MM.1S (cell line): ENCODE measurements at regions not wholly inside any gene's neighbourhood (a gene's known extent, or its start where the extent isn't known, plus 50 kb on each side); places are given as distances from the start of the nearest gene placed in this dataset.
A peak's percentile ranks its signal among the peaks of the same experiment; 100 is the strongest.

ENCODE experiments used
- CTCF ChIP-seq: fragments of 300-600 bp; sonication (generic); IDR thresholded peaks from 2 replicates; pipeline ENCODE4 v1.5.1; 2016; ENCODE audit warnings: antibody characterized with exemption, low read length, mixed read lengths
- EZH2 ChIP-seq: fragments of 300-600 bp; sonication (generic); optimal IDR thresholded peaks from 2 replicates; pipeline ENCODE3; 2017; ENCODE audit warnings: low read depth, mild to moderate bottlenecking, antibody characterized with exemption, low read length, mixed read lengths

GRCh38 chr20:39885975-39886649 lies 802.9 kb downstream of the MAFB start:
- TF ChIP-seq CTCF (peak; percentile 71), EZH2 (no peak)
